GM18517 (cell line): ENCODE measurements at regions not wholly inside any gene's neighbourhood (a gene's known extent, or its start where the extent isn't known, plus 50 kb on each side); places are given as distances from the start of the nearest gene placed in this dataset.
"Not testable (repeated sequence)": the region's sequence is repeated elsewhere in the genome, so short reads cannot be mapped to it uniquely, and the experiment has no call there.

Experiments used
- ATAC-seq: cut with Tn5 transposase; IDR thresholded peaks from one replicate; pipeline ENCODE4 v1.9.1; 2021; ENCODE audit warnings: mild to moderate bottlenecking, moderate library complexity; ENCODE audit not compliant: unreplicated experiment

DNA sequence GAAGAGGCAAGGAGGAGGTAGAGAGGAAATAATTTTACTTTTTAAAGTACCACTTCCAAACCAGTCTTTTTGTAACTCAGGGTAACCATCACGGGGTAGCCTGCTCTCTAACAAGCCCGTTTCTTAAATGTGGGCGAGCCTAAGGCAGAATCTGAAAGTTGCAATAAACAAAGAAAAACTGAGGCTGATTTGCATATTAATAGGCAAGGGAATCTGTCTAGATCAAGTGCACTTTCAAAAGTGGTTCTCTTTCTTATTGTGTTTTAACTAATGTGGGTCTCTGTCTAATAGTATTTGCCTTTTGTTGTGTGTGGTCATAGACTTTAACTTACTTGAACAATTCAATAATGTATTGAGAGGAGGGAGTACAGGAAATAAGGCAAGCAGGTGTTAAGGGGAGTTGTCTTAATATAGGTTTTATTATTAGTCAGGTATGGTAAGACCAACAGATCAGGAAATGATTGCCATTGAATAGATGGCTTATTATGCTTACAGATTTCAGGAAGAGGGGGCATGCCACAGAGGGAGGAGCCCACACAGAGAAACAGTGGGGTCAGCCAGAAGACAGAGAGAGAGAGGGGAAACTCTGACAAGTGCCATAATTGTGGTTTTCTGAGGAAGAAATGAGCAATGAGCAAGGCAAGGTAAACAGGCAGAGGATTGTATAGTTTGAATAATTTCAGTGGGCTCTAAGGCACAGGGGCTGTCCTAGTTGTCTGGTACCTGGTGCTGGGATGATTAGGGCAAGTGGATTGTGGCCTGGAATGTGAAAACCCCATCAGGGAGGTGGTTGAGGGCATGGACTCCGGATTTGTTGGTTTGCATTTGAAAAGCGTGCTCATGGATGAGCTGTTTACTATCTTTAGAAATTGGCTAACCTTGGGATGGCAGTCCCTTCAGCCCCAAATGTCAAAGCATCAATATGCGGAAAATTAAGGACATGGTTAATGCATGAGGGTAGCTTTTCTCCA is 237.2 kb downstream of the TOX3 start:
- ATAC-seq = no peak

GRCh38 chr16:52308051-52308450 is 238.9 kb downstream of the TOX3 start:
- no peak for ATAC-seq

DNA sequence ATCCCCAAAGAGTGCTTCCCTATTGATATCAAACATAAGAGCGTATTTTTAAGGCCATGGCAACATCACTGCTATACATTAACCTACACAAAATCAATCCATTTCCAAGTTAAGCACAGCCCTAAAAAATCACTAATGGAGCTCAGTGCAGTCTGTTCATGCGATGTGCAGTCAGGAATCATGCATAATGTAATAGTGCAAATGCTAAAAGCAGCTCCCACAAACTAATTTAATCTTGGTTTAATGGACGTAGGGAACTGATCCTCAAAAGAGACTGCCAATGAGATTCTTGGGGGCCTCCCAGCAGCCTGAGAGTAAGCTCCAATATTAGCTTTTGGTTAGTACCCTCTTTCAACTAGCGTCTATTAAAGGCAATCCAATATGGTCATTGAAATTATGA is 245.9 kb downstream of the TOX3 start:
- no peak for ATAC-seq

GRCh38 chr16:52298769-52299168 is 248.2 kb downstream of the TOX3 start:
- no peak for ATAC-seq

- not testable (repeated sequence) for ATAC-seq
Observed at GRCh38 chr16:52296706-52297315, 250.1 kb downstream of the TOX3 start.

DNA sequence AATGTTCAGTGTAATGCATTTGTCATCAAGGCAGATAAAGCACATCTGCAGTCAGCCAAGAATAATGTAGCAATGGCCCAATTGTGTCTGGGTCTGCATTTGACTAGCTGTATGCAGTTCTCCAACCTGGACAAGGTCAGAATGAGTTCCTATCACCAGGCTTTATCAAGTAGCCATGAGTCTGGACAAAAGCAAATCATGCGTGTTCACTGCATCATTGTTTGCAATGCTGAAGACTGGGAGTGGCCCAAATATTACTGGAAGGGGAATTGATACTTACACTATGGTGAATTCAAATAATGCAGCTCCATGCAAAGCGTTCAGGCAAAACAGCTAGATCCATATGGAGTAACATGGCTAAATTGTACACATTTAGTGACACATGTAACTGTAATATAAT is 250.9 kb downstream of the TOX3 start:
- no peak for ATAC-seq

GRCh38 chr16:52294660-52295059 is 252.3 kb downstream of the TOX3 start:
- no peak for ATAC-seq

GRCh38 chr16:52293204-52293603 is 253.7 kb downstream of the TOX3 start:
- no peak for ATAC-seq

DNA sequence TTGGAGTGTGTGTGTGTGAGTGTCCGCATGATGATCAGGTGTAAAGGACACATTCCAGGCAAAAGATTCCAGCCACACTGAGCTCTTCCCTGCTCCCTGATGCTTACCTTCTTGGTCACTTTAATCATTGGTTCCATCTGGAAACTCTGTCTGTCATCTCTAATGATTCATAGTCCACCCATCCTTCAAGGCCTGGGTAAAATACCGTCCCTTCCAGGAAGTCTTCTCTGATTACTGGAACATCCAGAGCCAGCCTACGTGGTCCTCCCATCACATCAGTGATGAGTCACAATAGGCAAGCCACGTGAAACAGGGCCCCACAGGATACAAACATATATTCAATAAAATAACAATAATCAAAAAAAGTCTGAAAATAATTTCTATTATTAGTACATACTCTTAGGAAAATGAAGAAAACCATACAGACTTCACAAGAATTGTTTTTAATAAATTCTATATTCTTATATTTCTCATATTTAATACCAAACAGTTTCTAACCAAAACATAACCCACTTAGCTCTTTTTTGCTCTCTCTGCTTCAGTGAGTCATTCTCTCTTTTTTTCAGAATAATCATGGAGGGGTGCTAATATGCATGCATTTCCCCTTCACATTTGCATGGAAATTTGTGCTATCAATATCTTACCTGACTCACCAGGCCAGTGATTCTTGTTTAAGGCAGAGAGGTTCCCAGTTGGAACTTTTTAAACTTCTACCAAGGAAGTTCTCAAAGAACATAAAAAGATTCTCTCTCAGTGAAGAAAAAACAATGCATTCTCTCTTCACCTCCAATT is 263.2 kb downstream of the TOX3 start:
- ATAC-seq = no peak

- no peak for ATAC-seq
Observed at GRCh38 chr16:52283018-52283417, 263.9 kb downstream of the TOX3 start.

GRCh38 chr16:52280086-52280485 is 266.9 kb downstream of the TOX3 start:
- no peak for ATAC-seq

- no peak for ATAC-seq
Observed at GRCh38 chr16:52271088-52271750, 275.7 kb downstream of the TOX3 start.

GRCh38 chr16:52265446-52265861 is 281.5 kb downstream of the TOX3 start:
- ATAC-seq = no peak

DNA sequence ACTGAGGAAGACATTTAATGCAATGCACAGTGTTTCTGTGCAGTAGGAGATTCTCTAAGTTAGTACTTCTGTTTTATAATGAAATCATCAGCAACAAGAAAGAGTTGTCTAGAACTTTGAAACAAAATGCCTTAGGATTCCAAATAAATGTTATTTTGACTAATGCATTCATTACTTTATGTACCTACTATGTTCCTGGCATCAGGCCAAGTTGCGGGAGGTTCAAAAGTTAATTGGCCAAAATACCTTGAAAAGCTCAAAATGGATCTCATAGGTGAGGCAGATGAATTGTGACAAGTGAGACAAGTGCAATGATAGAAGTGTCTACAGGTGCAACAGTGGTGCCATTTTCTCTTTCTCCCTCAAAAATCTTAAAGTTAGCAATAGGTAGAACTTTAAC is 289.4 kb downstream of the TOX3 start:
- no peak for ATAC-seq

DNA sequence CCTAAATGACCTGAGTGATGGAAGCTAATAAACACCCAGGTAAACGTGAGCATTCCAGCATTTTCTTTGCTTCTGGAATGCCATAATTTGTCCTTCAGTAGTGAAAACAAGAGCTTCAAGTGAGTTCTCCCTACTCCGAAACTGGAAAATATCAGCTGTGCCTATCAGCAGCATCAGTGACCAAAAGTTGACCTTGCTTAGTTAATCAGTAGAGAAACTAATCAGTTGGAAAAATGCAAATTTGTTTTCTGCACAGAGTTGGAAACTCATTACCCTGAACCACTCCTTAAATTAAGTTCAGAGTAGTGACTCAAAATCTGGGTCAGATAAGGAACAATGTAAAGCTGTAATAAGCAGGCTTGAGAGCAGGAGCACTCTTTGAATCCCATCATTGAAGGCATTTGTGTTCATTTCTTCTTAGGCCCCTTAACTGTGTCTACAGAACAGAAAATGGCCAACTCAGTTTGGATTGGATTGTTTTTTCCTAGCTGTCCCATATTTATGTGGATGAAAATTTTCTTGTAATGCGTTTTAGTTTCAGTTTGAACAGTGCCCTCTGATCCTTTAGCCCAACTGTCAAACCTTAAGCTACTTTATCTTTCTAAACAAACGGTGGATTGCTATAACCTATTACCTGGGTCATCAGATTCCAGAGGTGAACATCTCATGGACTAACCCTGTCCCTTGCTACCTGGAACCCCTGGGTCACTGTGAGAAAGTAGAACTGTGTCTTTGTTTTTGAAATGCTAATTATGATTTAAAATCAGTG is 290.4 kb downstream of the TOX3 start:
- ATAC-seq = no peak

DNA sequence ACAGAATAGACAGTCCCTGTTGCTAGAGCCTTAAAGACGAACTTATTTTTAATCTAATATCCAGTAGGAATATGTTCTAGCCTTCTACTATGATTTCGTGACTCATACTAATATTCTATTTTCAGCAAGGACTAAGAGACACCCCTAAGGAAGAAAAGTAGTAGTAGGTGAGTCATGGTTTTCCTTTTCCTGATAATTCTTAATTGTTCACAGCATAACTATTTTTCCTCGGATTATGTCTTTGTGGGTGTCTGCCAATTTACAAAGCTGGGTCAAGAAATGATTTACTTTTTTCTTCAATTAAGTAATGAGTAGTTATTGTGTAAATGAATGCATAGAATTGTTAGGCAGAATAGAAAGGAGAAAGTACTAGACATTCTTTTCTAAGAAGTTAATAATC is 292.2 kb downstream of the TOX3 start:
- ATAC-seq = no peak

GRCh38 chr16:52252680-52253079 is 294.3 kb downstream of the TOX3 start:
- no peak for ATAC-seq

DNA sequence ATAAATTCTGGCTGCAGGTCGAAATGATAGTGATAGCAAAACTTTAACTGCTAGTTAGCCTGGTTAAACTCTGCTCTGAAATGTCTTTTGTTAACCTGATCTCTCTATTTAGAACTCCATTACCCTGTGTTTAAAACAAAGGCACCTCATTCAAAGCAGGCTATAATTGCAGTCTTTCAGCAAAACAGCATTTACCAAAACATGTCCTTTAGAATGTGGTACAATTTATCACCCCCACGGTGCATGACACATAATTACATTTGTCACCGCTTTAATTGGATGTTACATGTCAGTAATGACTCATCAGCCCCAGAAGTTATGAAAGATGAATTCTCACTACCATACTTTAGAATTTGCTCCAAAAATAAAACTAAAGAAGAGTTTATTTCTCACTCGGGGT is 295.4 kb downstream of the TOX3 start:
- ATAC-seq = no peak

- no peak for ATAC-seq
Observed at GRCh38 chr16:52247737-52248136, 299.2 kb downstream of the TOX3 start.

DNA sequence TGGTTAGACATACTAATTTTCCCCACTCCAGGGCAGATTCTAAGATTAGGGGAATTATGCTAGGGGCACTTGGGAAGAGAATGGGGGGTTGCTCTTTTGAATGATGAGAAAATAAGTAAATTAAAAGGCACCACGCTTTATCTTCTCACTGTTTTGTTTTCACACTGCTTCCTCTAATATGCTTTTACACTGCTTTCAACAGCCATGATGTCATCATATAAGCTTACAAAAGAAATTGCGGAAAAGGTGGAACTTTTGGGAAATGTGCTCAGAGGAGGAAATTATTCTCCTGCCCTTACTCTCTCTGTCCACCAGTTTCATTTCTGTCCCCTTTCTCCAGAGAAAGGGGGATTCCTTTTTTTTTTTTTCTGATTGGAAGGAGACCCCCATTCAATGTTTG is 308.2 kb downstream of the TOX3 start:
- ATAC-seq = no peak
